Stomach (tissue), 8 donors: ENCODE measurements at regions not wholly inside any gene's neighbourhood (a gene's known extent, or its start where the extent isn't known, plus 50 kb on each side); places are given as distances from the start of the nearest gene placed in this dataset.

ENCODE experiments used
- DNase-seq, 2 donors: peaks; one replicate each; pipeline versions ENCODE4 v3.0.0 to v3.0.0-alpha.2; 2013 to 2019
- H3K27ac ChIP-seq, 5 donors: fragments of 200-600 bp in 4 of 5; sonication (generic) in 4 of 5; one replicate each; pipeline ENCODE4 v1.5.1; 2013 to 2019; ENCODE audit warnings: mild to moderate bottlenecking in 1 of 5, moderate library complexity in 1 of 5
- H3K27me3 ChIP-seq, 3 donors: fragments of 200-600 bp; sonication (generic); one replicate each; pipeline ENCODE4 v1.5.1; 2017 to 2019; ENCODE audit warnings: mixed run types in 1 of 3
- H3K36me3 ChIP-seq, 4 donors: fragments of 200-600 bp; sonication (generic); 1 replicate in 3 of 4; 2 replicates in 1 of 4; pipeline ENCODE4 v1.5.1; 2016 to 2019
- H3K4me1 ChIP-seq, 4 donors: fragments of 200-600 bp; sonication (generic); one replicate each; pipeline ENCODE4 v1.5.1; 2016 to 2019
- H3K4me3 ChIP-seq, 4 donors: fragments of 200-600 bp; sonication (generic) in 3 of 4; one replicate each; pipeline ENCODE4 v1.5.1; 2016 to 2019; ENCODE audit warnings: mild to moderate bottlenecking in 1 of 4
- H3K9me3 ChIP-seq, 4 donors: fragments of 200-600 bp; sonication (generic); one replicate each; pipeline ENCODE4 v1.5.1; 2016 to 2019
- EP300 ChIP-seq: sonication (generic); formaldehyde crosslinking; IDR thresholded peaks from one replicate; pipeline ENCODE4 v1.6.1; 2017; ENCODE audit warnings: antibody characterized with exemption
- POLR2A ChIP-seq, 4 donors: fragments of 450-650 bp; IDR thresholded peaks; one replicate each; pipeline ENCODE4 v1.6.1; 2016; ENCODE audit warnings: antibody characterized with exemption in 4 of 4, control low read depth in 2 of 4, mild to moderate bottlenecking in 1 of 4, moderate library complexity in 1 of 4
- POLR2AphosphoS5 ChIP-seq, 3 donors: sonication (generic); formaldehyde crosslinking; IDR thresholded peaks; one replicate each; pipeline ENCODE4 v1.6.1; 2016; ENCODE audit warnings: antibody characterized with exemption in 3 of 3
- WGBS, 5 donors: extraction: QIAGEN DNeasy Blood & Tissue Kit in 3 of 5; methylation state at CpG; one replicate each; pipeline versions ENCODE4 v1.1.5 to v1.1.7; 2013 to 2018; 5-methylcytosine and 5-hydroxymethylcytosine counted together
- intact Hi-C: fragments of 100-400 bp; cut with DNase I; formaldehyde crosslinking; loops from one replicate; pipeline ENCODE4 v1.15.1; 2023; ENCODE audit warnings: low total_unique reads
- TF ChIP-seq, protein P1 (sequence below), 7 experiments: fragments of 450-650 bp in 4 of 7; fragments of 200-600 bp in 3 of 7; sonication (generic) in 3 of 7; IDR thresholded peaks; one replicate each; pipeline ENCODE4 v1.5.1; 2016 to 2019; ENCODE audit warnings: antibody characterized with exemption in 7 of 7, control low read depth in 2 of 7, mild to moderate bottlenecking in 1 of 7
- donor health status: healthy with polysubstance abuse.
- donor health status: Bipolar disorder and iron deficiency.
- donor health status: healthy.

GRCh38 chr2:191611614-191612013 is 66.3 kb upstream of the NABP1 start:
- no peaks in the 10 kb centered on the region for H3K36me3 ChIP-seq
- 76 to 88% (median 86%) methylated on average over 3 of the region's 3 CpGs for WGBS, 5 donors
- intact Hi-C loops = no loop called here
- DNase-seq = peak in 1 of 2 donors; percentile 38
- no peaks in the 10 kb centered on the region for H3K27me3 ChIP-seq
- no peak overlapping the region for H3K4me3 ChIP-seq
- no peak overlapping the region for H3K27ac ChIP-seq
- no peaks in the 10 kb centered on the region for H3K4me1 ChIP-seq
- no peak for TF ChIP-seq POLR2AphosphoS5 (IDR thresholded peaks at IDR 0.05)
- no peak for TF ChIP-seq POLR2A (IDR thresholded peaks at IDR 0.05)
- TF ChIP-seq, protein P1, sequence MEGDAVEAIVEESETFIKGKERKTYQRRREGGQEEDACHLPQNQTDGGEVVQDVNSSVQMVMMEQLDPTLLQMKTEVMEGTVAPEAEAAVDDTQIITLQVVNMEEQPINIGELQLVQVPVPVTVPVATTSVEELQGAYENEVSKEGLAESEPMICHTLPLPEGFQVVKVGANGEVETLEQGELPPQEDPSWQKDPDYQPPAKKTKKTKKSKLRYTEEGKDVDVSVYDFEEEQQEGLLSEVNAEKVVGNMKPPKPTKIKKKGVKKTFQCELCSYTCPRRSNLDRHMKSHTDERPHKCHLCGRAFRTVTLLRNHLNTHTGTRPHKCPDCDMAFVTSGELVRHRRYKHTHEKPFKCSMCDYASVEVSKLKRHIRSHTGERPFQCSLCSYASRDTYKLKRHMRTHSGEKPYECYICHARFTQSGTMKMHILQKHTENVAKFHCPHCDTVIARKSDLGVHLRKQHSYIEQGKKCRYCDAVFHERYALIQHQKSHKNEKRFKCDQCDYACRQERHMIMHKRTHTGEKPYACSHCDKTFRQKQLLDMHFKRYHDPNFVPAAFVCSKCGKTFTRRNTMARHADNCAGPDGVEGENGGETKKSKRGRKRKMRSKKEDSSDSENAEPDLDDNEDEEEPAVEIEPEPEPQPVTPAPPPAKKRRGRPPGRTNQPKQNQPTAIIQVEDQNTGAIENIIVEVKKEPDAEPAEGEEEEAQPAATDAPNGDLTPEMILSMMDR (IDR thresholded peaks at IDR 0.05) = no peak
- TF ChIP-seq EP300 = no peak
- H3K9me3 ChIP-seq = no peaks in the 10 kb centered on the region

- 73 to 92% (median 87%) methylated on average over 1 of the region's 1 CpG for WGBS, 5 donors
- Histone ChIP-seq H3K9me3 (no peaks in the 10 kb centered on the region), H3K4me3 (no peak overlapping the region), H3K36me3 (no peaks in the 10 kb centered on the region), H3K27ac (no peak overlapping the region), H3K27me3 (no peaks in the 10 kb centered on the region), H3K4me1 (no peaks in the 10 kb centered on the region)
- intact Hi-C loops = no loop called here
- no peak for TF ChIP-seq EP300
- no peak for TF ChIP-seq POLR2A (IDR thresholded peaks at IDR 0.05)
- DNase-seq = no peak
Observed at GRCh38 chr2:191612496-191612895, 65.4 kb upstream of the NABP1 start.

- TF ChIP-seq EP300 = no peak
- TF ChIP-seq, protein P1 (IDR thresholded peaks at IDR 0.05) = no peak
- TF ChIP-seq POLR2AphosphoS5 (IDR thresholded peaks at IDR 0.05) = no peak
- TF ChIP-seq POLR2A (IDR thresholded peaks at IDR 0.05) = no peak
- Histone ChIP-seq H3K27ac (no peak overlapping the region), H3K4me3 (no peak overlapping the region), H3K27me3 (no peaks in the 10 kb centered on the region), H3K9me3 (no peaks in the 10 kb centered on the region), H3K36me3 (no peaks in the 10 kb centered on the region), H3K4me1 (no peaks in the 10 kb centered on the region)
- intact Hi-C loops = no loop called here
- WGBS, 5 donors = 80 to 94% (median 91%) methylated on average over 3 of the region's 3 CpGs
- DNase-seq = no peak
Observed at GRCh38 chr2:191614759-191615158, 63.2 kb upstream of the NABP1 start.

GRCh38 chr2:191615596-191615995 is 62.3 kb upstream of the NABP1 start:
- DNase-seq = no peak
- TF ChIP-seq, protein P1 (IDR thresholded peaks at IDR 0.05) = no peak
- TF ChIP-seq EP300 (no peak), POLR2A (IDR thresholded peaks at IDR 0.05) (no peak), POLR2AphosphoS5 (IDR thresholded peaks at IDR 0.05) (no peak)
- Histone ChIP-seq H3K36me3 (no peaks in the 10 kb centered on the region), H3K27me3 (no peaks in the 10 kb centered on the region), H3K27ac (no peak overlapping the region), H3K4me1 (no peaks in the 10 kb centered on the region), H3K4me3 (no peak overlapping the region), H3K9me3 (no peaks in the 10 kb centered on the region)
- intact Hi-C loops = no loop called here
- 58 to 98% (median 62%) methylated on average over 3 of the region's 3 CpGs for WGBS, 5 donors

- Histone ChIP-seq H3K4me1 (no peaks in the 10 kb centered on the region), H3K27me3 (no peaks in the 10 kb centered on the region), H3K9me3 (no peaks in the 10 kb centered on the region), H3K36me3 (no peaks in the 10 kb centered on the region), H3K27ac (peak overlapping the region in 3 of 5 donors; percentile 20 to 48 (median 46)), H3K4me3 (no peak overlapping the region)
- TF ChIP-seq, protein P1 (IDR thresholded peaks at IDR 0.05) = no peak
- TF ChIP-seq EP300 (no peak), POLR2A (IDR thresholded peaks at IDR 0.05) (no peak), POLR2AphosphoS5 (IDR thresholded peaks at IDR 0.05) (no peak)
- WGBS, 5 donors = 17 to 39% (median 34%) methylated on average over 4 of the region's 4 CpGs
- peak in 1 of 2 donors; percentile 60 for DNase-seq
- intact Hi-C loops = no loop called here
Observed at GRCh38 chr2:191617575-191617974, 60.4 kb upstream of the NABP1 start.
